Ishikawa (cell line): ENCODE measurements at regions not wholly inside any gene's neighbourhood (a gene's known extent, or its start where the extent isn't known, plus 50 kb on each side); places are given as distances from the start of the nearest gene placed in this dataset.

ENCODE experiments used
- CEBPB ChIP-seq: IDR thresholded peaks from 2 replicates; pipeline ENCODE4 v1.6.1; 2012
- CREB1 ChIP-seq: IDR thresholded peaks from 2 replicates; pipeline ENCODE4 v1.6.1; 2012; ENCODE audit warnings: low read depth
- EGR1 ChIP-seq: IDR thresholded peaks from 2 replicates; pipeline ENCODE4 v1.6.1; 2012
- EP300 ChIP-seq: IDR thresholded peaks from 2 replicates; pipeline ENCODE4 v1.6.1; 2012; ENCODE audit warnings: borderline replicate concordance
- FOXM1 ChIP-seq: IDR thresholded peaks from 2 replicates; pipeline ENCODE4 v1.6.1; 2012; ENCODE audit warnings: low read depth, borderline replicate concordance
- NFIC ChIP-seq: IDR thresholded peaks from 2 replicates; pipeline ENCODE4 v1.6.1; 2012
- RAD21 ChIP-seq: IDR thresholded peaks from 2 replicates; pipeline ENCODE4 v1.6.1; 2012; ENCODE audit warnings: low read depth
- REST ChIP-seq: IDR thresholded peaks from 2 replicates; pipeline ENCODE4 v1.6.1; 2012; ENCODE audit warnings: low read depth, mild to moderate bottlenecking
- TAF1 ChIP-seq: IDR thresholded peaks from 2 replicates; pipeline ENCODE4 v1.6.1; 2012; ENCODE audit warnings: low read depth, mild to moderate bottlenecking
- TCF12 ChIP-seq: IDR thresholded peaks from 2 replicates; pipeline ENCODE4 v1.6.1; 2012; ENCODE audit warnings: low read depth
- TEAD4 ChIP-seq: IDR thresholded peaks from 2 replicates; pipeline ENCODE4 v1.6.1; 2012
- YY1 ChIP-seq: IDR thresholded peaks from 2 replicates; pipeline ENCODE4 v1.6.1; 2012; ENCODE audit warnings: low read depth
- ZBTB7A ChIP-seq: IDR thresholded peaks from 2 replicates; pipeline ENCODE4 v1.6.1; 2012; ENCODE audit warnings: low read depth
- TF ChIP-seq, protein P1 (sequence below): IDR thresholded peaks from 2 replicates; pipeline ENCODE4 v1.6.1; 2012
- TF ChIP-seq, protein P2 (sequence below): IDR thresholded peaks from 2 replicates; pipeline ENCODE4 v1.6.1; 2012

DNA sequence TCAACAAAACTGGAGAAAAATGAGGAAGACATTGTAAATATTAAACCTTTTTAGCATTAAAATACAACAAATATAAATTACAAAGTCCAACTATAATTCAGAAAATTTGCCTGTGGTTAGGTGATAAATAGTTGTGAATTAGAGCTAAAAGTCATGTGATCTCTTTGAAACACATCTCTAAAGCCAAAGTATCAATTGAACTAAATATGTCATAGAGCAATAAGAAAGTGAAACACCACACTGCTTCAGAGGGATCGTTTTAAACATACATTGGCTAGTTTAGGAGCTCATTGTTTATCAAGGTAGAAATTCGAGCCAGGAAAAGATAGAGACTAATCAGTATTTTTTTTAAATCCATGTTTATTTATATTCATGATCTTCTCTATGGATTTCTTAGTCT lies 606.3 kb upstream of the ITGA1 start:
- no peak for TF ChIP-seq FOXM1

DNA sequence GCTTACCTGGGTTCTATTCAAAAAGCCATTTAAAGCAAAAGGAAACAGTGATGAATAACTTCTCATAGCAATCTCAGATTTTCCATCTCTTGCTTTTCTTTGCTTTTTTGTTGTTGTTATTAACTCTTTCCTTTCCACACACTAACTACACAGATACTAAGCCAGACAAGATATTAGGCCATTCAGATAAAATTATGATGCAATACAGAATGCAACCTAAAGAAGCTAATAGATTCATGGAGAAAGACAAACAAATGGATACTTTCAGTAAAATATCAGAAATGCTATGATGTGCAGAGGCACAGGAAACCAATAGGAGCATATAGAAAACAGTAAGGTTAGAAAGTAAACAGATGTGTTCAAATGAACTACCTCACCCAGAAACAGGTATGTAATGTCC lies 597.0 kb upstream of the ITGA1 start:
- TF ChIP-seq CREB1 (no peak), TCF12 (no peak), FOXM1 (no peak), YY1 (no peak), EP300 (no peak), REST (no peak), RAD21 (no peak), CEBPB (no peak), TEAD4 (no peak), EGR1 (no peak), ZBTB7A (no peak), TAF1 (no peak), NFIC (no peak)
- TF ChIP-seq, protein P1, sequence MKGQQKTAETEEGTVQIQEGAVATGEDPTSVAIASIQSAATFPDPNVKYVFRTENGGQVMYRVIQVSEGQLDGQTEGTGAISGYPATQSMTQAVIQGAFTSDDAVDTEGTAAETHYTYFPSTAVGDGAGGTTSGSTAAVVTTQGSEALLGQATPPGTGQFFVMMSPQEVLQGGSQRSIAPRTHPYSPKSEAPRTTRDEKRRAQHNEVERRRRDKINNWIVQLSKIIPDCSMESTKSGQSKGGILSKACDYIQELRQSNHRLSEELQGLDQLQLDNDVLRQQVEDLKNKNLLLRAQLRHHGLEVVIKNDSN = no peak
- TF ChIP-seq, protein P2, sequence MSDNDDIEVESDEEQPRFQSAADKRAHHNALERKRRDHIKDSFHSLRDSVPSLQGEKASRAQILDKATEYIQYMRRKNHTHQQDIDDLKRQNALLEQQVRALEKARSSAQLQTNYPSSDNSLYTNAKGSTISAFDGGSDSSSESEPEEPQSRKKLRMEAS = no peak

DNA sequence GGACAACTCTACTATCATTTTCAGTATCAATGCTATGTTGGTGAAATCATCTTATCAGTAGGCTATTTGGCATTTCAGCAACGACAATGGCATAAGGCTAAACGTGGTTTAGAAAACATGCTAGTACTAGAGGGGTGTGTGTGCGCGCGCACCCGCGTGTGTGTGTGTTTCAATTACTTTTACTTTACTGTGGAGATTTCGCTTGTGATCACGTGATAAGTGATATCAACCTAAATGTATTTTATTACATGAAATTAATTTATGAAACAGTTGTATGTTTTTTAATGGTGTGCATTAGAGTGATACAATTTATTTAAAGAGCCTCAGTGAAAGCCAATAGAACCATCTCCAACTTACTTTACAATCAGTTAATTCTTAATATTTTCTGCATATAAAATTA lies 587.9 kb upstream of the ITGA1 start:
- TF ChIP-seq EP300 (no peak), FOXM1 (no peak), REST (no peak), TEAD4 (no peak), YY1 (no peak), EGR1 (no peak), NFIC (no peak), TAF1 (no peak), TCF12 (no peak), RAD21 (no peak), CEBPB (no peak), CREB1 (no peak), ZBTB7A (no peak)
- TF ChIP-seq, protein P2 = no peak
- TF ChIP-seq, protein P1 = no peak

GRCh38 chr5:52202256-52202655 lies 585.5 kb upstream of the ITGA1 start:
- TF ChIP-seq TCF12 (no peak), NFIC (no peak), RAD21 (no peak), EP300 (no peak), TEAD4 (no peak), EGR1 (no peak), CEBPB (no peak), YY1 (no peak), FOXM1 (no peak), ZBTB7A (no peak), CREB1 (no peak), REST (no peak)
- TF ChIP-seq, protein P1 = no peak
